H9 (cell line): ENCODE measurements at regions not wholly inside any gene's neighbourhood (a gene's known extent, or its start where the extent isn't known, plus 50 kb on each side); places are given as distances from the start of the nearest gene placed in this dataset.

Experiments used
- DNase-seq: peaks from one replicate; pipeline ENCODE4 v3.0.0-alpha.2; 2017
- H2AFZ ChIP-seq: one replicate; pipeline ENCODE4 v1.6.1; 2013; ENCODE audit warnings: mild to moderate bottlenecking, low read length, control low read depth, moderate library complexity
- H2AK5ac ChIP-seq: 2 replicates; pipeline ENCODE4 v1.6.1; 2013; ENCODE audit warnings: low read length, control low read depth, mixed read lengths; ENCODE audit not compliant: insufficient read length
- H2BK120ac ChIP-seq: one replicate; pipeline ENCODE4 v1.6.1; 2013; ENCODE audit warnings: low read depth, mild to moderate bottlenecking, low read length, control low read depth, inconsistent platforms; ENCODE audit not compliant: poor library complexity, severe bottlenecking
- H2BK12ac ChIP-seq: 2 replicates; pipeline ENCODE4 v1.6.1; 2013; ENCODE audit warnings: low read length, control low read depth, mixed read lengths, low read depth; ENCODE audit not compliant: insufficient read length
- H2BK15ac ChIP-seq: 2 replicates; pipeline ENCODE4 v1.6.1; 2013; ENCODE audit warnings: low read depth, low read length, control low read depth
- H2BK20ac ChIP-seq: one replicate; pipeline ENCODE4 v1.6.1; 2013; ENCODE audit warnings: low read depth, mild to moderate bottlenecking, low read length, control low read depth, inconsistent platforms; ENCODE audit not compliant: poor library complexity, severe bottlenecking
- H2BK5ac ChIP-seq: 2 replicates; pipeline ENCODE4 v1.6.1; 2013; ENCODE audit warnings: low read length, control low read depth, mixed read lengths; ENCODE audit not compliant: insufficient read length
- H3K14ac ChIP-seq: 2 replicates; pipeline ENCODE4 v1.6.1; 2013; ENCODE audit warnings: low read length, control low read depth; ENCODE audit not compliant: insufficient read depth
- H3K18ac ChIP-seq: 2 replicates; pipeline ENCODE4 v1.6.1; 2013; ENCODE audit warnings: low read depth, mild to moderate bottlenecking, mixed read lengths, low read length, control low read depth; ENCODE audit not compliant: insufficient read length
- H3K23ac ChIP-seq: 2 replicates; pipeline ENCODE4 v1.6.1; 2013; ENCODE audit warnings: low read length, control low read depth, mixed read lengths, low read depth; ENCODE audit not compliant: insufficient read length
- H3K23me2 ChIP-seq: 2 replicates; pipeline ENCODE4 v1.6.1; 2013; ENCODE audit warnings: low read depth, mild to moderate bottlenecking, mixed read lengths, low read length, control low read depth; ENCODE audit not compliant: insufficient read length, poor library complexity, severe bottlenecking
- H3K27ac ChIP-seq: 2 replicates; pipeline ENCODE4 v1.5.1; 2013; ENCODE audit warnings: low read length, control low read depth, mixed read lengths, low read depth; ENCODE audit not compliant: insufficient read length
- H3K27me3 ChIP-seq: 2 replicates; pipeline ENCODE4 v1.6.1; 2013; ENCODE audit warnings: low read length, control low read depth, inconsistent platforms; ENCODE audit not compliant: insufficient read depth
- H3K4ac ChIP-seq: 2 replicates; pipeline ENCODE4 v1.6.1; 2013; ENCODE audit warnings: low read depth, mild to moderate bottlenecking, control low read depth, inconsistent platforms, low read length, moderate library complexity
- H3K4me1 ChIP-seq: 2 replicates; pipeline ENCODE4 v1.6.1; 2013; ENCODE audit warnings: low read length, control low read depth, inconsistent platforms; ENCODE audit not compliant: insufficient read depth
- H3K4me2 ChIP-seq: 2 replicates; pipeline ENCODE4 v1.6.1; 2013; ENCODE audit warnings: low read length, control low read depth, mixed read lengths; ENCODE audit not compliant: insufficient read length, insufficient read depth
- H3K56ac ChIP-seq: 2 replicates; pipeline ENCODE4 v1.6.1; 2013; ENCODE audit warnings: low read depth, mild to moderate bottlenecking, mixed read lengths, low read length, control low read depth; ENCODE audit not compliant: insufficient read length
- H3K79me1 ChIP-seq: 2 replicates; pipeline ENCODE4 v1.6.1; 2013; ENCODE audit warnings: low read depth, mild to moderate bottlenecking, moderate library complexity, low read length, control low read depth, inconsistent platforms; ENCODE audit not compliant: insufficient read depth, poor library complexity, severe bottlenecking
- H3K79me2 ChIP-seq: 2 replicates; pipeline ENCODE4 v1.6.1; 2013; ENCODE audit warnings: low read length, control low read depth, inconsistent platforms; ENCODE audit not compliant: insufficient read depth
- H3K9ac ChIP-seq: 2 replicates; pipeline ENCODE4 v1.6.1; 2013; ENCODE audit warnings: low read length, control low read depth, mixed read lengths; ENCODE audit not compliant: insufficient read length; ENCODE audit errors: extremely low read depth
- H3K9me3 ChIP-seq: one replicate; pipeline ENCODE4 v1.6.1; 2013; ENCODE audit warnings: low read depth, low read length, inconsistent platforms; ENCODE audit not compliant: control insufficient read depth
- H3T11ph ChIP-seq: one replicate; pipeline ENCODE4 v1.6.1; 2013; ENCODE audit warnings: mild to moderate bottlenecking, low read length, control low read depth, inconsistent platforms
- H4K20me1 ChIP-seq: one replicate; pipeline ENCODE4 v1.6.1; 2013; ENCODE audit not compliant: control insufficient read depth, insufficient read length, insufficient read depth
- H4K5ac ChIP-seq: 2 replicates; pipeline ENCODE4 v1.6.1; 2013; ENCODE audit warnings: low read depth, mild to moderate bottlenecking, mixed read lengths, low read length, control low read depth; ENCODE audit not compliant: insufficient read length
- H4K8ac ChIP-seq: replicated peaks from 2 replicates; pipeline ENCODE4 v1.6.1; 2013; ENCODE audit warnings: low read length, control low read depth, mixed read lengths, low read depth; ENCODE audit not compliant: insufficient read length
- H4K91ac ChIP-seq: 2 replicates; pipeline ENCODE4 v1.6.1; 2013; ENCODE audit warnings: low read depth, mild to moderate bottlenecking, moderate library complexity, mixed read lengths, low read length, control low read depth; ENCODE audit not compliant: insufficient read length
- H3K27ac Mint-ChIP-seq, 3 experiments: 2 replicates in 2 of 3; 3 replicates in 1 of 3; pipeline ENCODE4 v1.8.0; 2020 to 2021; ENCODE audit warnings: mixed read lengths in 3 of 3, mild to moderate bottlenecking in 1 of 3, moderate library complexity in 1 of 3
- H3K27me3 Mint-ChIP-seq: 2 replicates; pipeline ENCODE4 v1.8.0; 2021; ENCODE audit warnings: low read depth, mild to moderate bottlenecking, moderate library complexity, mixed read lengths
- H3K36me3 Mint-ChIP-seq, 3 experiments: 2 replicates in 2 of 3; 3 replicates in 1 of 3; pipeline ENCODE4 v1.8.0; 2020 to 2021; ENCODE audit warnings: low read depth in 3 of 3, mixed read lengths in 3 of 3; ENCODE audit not compliant: insufficient read depth in 1 of 3
- H3K4me1 Mint-ChIP-seq, 2 experiments: 2 replicates each; pipeline ENCODE4 v1.8.0; 2020; ENCODE audit warnings: mixed read lengths in 2 of 2
- H3K4me3 Mint-ChIP-seq, 2 experiments: 2 replicates in 1 of 2; 3 replicates in 1 of 2; pipeline ENCODE4 v1.8.0; 2020 to 2021; ENCODE audit warnings: mild to moderate bottlenecking in 2 of 2, mixed read lengths in 2 of 2, moderate library complexity in 1 of 2
- H3K9me3 Mint-ChIP-seq, 2 experiments: 2 replicates in 1 of 2; 3 replicates in 1 of 2; pipeline ENCODE4 v1.8.0; 2020; ENCODE audit warnings: mild to moderate bottlenecking in 2 of 2, mixed read lengths in 2 of 2, moderate library complexity in 1 of 2
- CTCF ChIP-seq: fragments of 200-600 bp; sonication (generic); conservative IDR thresholded peaks from 3 replicates; pipeline ENCODE4 v1.8.0; 2021; ENCODE audit warnings: antibody characterized with exemption, mild to moderate bottlenecking
- WGBS: extraction: QIAGEN DNeasy Blood & Tissue Kit; methylation state at CpG from one replicate; pipeline ENCODE4 v1.1.7; 2013; ENCODE audit warnings: missing lambda C conversion rate, low lambda C conversion rate, mixed read lengths; ENCODE audit not compliant: insufficient read length; ENCODE audit errors: extremely low coverage; 5-methylcytosine and 5-hydroxymethylcytosine counted together

- Histone ChIP-seq H4K91ac (no peak overlapping the region), H3K9me3 (no peaks in the 10 kb centered on the region), H4K5ac (no peak overlapping the region), H3K27me3 (no peaks in the 10 kb centered on the region), H2BK5ac (no peak overlapping the region), H2AFZ (no peak overlapping the region), H3T11ph (no peak overlapping the region), H2BK120ac (no peak overlapping the region), H3K79me1 (no peaks in the 10 kb centered on the region), H2AK5ac (no peak overlapping the region), H3K4ac (no peak overlapping the region), H4K8ac (no peak overlapping the region), H3K27ac (no peak overlapping the region), H3K4me2 (no peak overlapping the region), H4K20me1 (no peaks in the 10 kb centered on the region), H3K23ac (no peak overlapping the region), H2BK15ac (no peak overlapping the region), H2BK12ac (no peak overlapping the region), H3K4me1 (no peaks in the 10 kb centered on the region), H3K23me2 (no peaks in the 10 kb centered on the region), H3K9ac (no peak overlapping the region), H3K79me2 (no peaks in the 10 kb centered on the region), H2BK20ac (no peak overlapping the region), H3K18ac (no peak overlapping the region), H3K14ac (no peak overlapping the region), H3K56ac (no peak overlapping the region)
- Mint-ChIP-seq H3K36me3 (0 out of 7 replicates have a peak, but pooled peaks cover 0 to 1% (median 0%) of the 10 kb centered on the region in 3 experiments), H3K9me3 (peaks cover 0 to 2% of the 10 kb centered on the region in 2 experiments; a peak in 2 of 5 replicates), H3K4me3 (no peak overlapping the region), H3K4me1 (no peaks in the 10 kb centered on the region), H3K27me3 (peaks cover 2% of the 10 kb centered on the region), H3K27ac (no peak overlapping the region)
- no peak for TF ChIP-seq CTCF
- DNase-seq: no peak
- WGBS: no CpG with 5 or more reads among the region's 5 CpGs
Measured at GRCh38 chr7:46954181-46954580, 627.7 kb downstream of the TNS3 start.
